ENCODE measurements at regions not wholly inside any gene's neighbourhood (a gene's known extent, or its start where the extent isn't known, plus 50 kb on each side); places are given as distances from the start of the nearest gene placed in this dataset.

DNA sequence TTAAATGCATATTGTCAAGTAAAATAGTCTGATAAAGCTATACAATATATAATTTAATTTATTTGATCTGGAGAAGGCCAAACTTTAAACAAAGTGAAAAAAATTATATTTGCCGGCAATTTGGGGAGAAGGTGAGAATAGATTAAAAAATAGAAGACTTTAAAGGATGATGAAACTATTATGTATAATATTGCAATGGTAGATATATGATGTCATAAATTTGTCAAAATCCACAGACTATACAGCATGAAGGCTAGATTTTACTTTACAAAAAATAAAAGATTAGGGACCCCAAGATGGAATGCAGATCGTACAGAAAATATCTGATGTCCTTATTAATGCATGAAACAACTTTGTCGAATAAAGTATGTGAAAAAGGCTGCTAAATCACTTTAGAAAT, 67.3 kb upstream of the MAL start:
- Histone ChIP-seq H3K4me1 (ENCODE audit: control insufficient read depth in 4 of 4, insufficient read depth in 4 of 4, low read length in 3 of 4) (no peaks in the 10 kb centered on the region), H3K27me3 (ENCODE audit: control insufficient read depth in 4 of 4, insufficient read depth in 4 of 4, low read length in 3 of 4) (peaks cover 0 to 4% (median 2%) of the 10 kb centered on the region in 4 donors), H3K4me3 (ENCODE audit: low read depth in 1 of 3, low read length in 3 of 3) (no peak overlapping the region), H3K36me3 (ENCODE audit: control insufficient read depth in 4 of 4, insufficient read depth in 3 of 4, low read depth in 1 of 4, low read length in 3 of 4) (no peaks in the 10 kb centered on the region), H3K9ac (ENCODE audit: low read depth in 1 of 2, low read length in 2 of 2) (no peak overlapping the region), H3K27ac (ENCODE audit: low read depth in 1 of 2, low read length in 2 of 2) (no peak overlapping the region), H3K9me3 (ENCODE audit: control insufficient read depth in 4 of 4, low read length in 3 of 4) (no peaks in the 10 kb centered on the region)
- TF ChIP-seq FOXA1 (IDR thresholded peaks at IDR 0.05), result no peak
- no peak for TF ChIP-seq TAF1 (conservative IDR thresholded peaks at IDR 0.05)
- no peak for TF ChIP-seq JUND (IDR thresholded peaks at IDR 0.05)
- no peak for TF ChIP-seq YY1 (IDR thresholded peaks at IDR 0.05)
- TF ChIP-seq RXRA (IDR thresholded peaks at IDR 0.05), result no peak
- TF ChIP-seq, protein P1, sequence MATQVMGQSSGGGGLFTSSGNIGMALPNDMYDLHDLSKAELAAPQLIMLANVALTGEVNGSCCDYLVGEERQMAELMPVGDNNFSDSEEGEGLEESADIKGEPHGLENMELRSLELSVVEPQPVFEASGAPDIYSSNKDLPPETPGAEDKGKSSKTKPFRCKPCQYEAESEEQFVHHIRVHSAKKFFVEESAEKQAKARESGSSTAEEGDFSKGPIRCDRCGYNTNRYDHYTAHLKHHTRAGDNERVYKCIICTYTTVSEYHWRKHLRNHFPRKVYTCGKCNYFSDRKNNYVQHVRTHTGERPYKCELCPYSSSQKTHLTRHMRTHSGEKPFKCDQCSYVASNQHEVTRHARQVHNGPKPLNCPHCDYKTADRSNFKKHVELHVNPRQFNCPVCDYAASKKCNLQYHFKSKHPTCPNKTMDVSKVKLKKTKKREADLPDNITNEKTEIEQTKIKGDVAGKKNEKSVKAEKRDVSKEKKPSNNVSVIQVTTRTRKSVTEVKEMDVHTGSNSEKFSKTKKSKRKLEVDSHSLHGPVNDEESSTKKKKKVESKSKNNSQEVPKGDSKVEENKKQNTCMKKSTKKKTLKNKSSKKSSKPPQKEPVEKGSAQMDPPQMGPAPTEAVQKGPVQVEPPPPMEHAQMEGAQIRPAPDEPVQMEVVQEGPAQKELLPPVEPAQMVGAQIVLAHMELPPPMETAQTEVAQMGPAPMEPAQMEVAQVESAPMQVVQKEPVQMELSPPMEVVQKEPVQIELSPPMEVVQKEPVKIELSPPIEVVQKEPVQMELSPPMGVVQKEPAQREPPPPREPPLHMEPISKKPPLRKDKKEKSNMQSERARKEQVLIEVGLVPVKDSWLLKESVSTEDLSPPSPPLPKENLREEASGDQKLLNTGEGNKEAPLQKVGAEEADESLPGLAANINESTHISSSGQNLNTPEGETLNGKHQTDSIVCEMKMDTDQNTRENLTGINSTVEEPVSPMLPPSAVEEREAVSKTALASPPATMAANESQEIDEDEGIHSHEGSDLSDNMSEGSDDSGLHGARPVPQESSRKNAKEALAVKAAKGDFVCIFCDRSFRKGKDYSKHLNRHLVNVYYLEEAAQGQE (IDR thresholded peaks at IDR 0.05), result no peak
- no peak for TF ChIP-seq CTCF (IDR thresholded peaks at IDR 0.05; ENCODE audit: low read depth, low read length, missing input control)
- TF ChIP-seq SP1 (IDR thresholded peaks at IDR 0.05), result no peak
- TF ChIP-seq, protein P2, sequence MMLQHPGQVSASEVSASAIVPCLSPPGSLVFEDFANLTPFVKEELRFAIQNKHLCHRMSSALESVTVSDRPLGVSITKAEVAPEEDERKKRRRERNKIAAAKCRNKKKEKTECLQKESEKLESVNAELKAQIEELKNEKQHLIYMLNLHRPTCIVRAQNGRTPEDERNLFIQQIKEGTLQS (IDR thresholded peaks at IDR 0.05), result no peak
- TF ChIP-seq HNF4G (IDR thresholded peaks at IDR 0.05), result no peak
- TF ChIP-seq MAX (IDR thresholded peaks at IDR 0.05), result no peak
- no peak for TF ChIP-seq GABPA (IDR thresholded peaks at IDR 0.05 in 1 of 2, conservative IDR thresholded peaks at IDR 0.05 in 1 of 2)
- no peak for TF ChIP-seq EGR1 (IDR thresholded peaks at IDR 0.05; ENCODE audit: low read depth in 2 of 2)
- TF ChIP-seq HNF4A (conservative IDR thresholded peaks at IDR 0.05), result no peak
- TF ChIP-seq FOXA2 (IDR thresholded peaks at IDR 0.05), result no peak
- TF ChIP-seq, protein P3, sequence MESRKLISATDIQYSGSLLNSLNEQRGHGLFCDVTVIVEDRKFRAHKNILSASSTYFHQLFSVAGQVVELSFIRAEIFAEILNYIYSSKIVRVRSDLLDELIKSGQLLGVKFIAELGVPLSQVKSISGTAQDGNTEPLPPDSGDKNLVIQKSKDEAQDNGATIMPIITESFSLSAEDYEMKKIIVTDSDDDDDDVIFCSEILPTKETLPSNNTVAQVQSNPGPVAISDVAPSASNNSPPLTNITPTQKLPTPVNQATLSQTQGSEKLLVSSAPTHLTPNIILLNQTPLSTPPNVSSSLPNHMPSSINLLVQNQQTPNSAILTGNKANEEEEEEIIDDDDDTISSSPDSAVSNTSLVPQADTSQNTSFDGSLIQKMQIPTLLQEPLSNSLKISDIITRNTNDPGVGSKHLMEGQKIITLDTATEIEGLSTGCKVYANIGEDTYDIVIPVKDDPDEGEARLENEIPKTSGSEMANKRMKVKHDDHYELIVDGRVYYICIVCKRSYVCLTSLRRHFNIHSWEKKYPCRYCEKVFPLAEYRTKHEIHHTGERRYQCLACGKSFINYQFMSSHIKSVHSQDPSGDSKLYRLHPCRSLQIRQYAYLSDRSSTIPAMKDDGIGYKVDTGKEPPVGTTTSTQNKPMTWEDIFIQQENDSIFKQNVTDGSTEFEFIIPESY (IDR thresholded peaks at IDR 0.05), result no peak
- TF ChIP-seq RAD21 (IDR thresholded peaks at IDR 0.05), result no peak
- no peak for TF ChIP-seq NR2F2 (IDR thresholded peaks at IDR 0.05)
- DNase-seq (ENCODE audit: low spot score), result no peak
- 71% methylated on average over 3 of the region's 3 CpGs for WGBS

Measured in liver (tissue), 8 donors.